ENCODE measurements at regions not wholly inside any gene's neighbourhood (a gene's known extent, or its start where the extent isn't known, plus 50 kb on each side); places are given as distances from the start of the nearest gene placed in this dataset.
"Not testable (repeated sequence)": the region's sequence is repeated elsewhere in the genome, so short reads cannot be mapped to it uniquely, and the experiment has no call there.

DNA sequence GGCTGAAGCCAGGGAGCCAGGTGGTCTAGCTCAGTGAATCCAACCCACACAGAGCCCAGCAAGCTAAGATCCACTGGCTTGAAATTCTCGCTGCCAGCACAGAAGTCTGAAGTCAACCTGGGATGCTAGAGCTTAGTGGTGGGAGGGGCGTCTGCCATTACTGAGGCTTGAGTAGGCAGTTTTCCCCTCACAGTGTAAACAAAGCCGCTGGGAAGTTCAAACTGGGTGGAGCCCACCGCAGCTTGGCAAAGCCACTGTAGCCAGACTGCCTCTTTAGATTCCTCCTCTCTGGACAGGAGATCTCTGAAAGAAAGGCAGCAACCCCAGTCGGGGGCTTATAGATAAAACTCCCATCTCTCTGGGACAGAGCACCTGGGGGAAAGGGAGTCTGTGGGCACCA lies 452.1 kb downstream of the NR4A2 start:
- DNase-seq: not testable (repeated sequence)

DNA sequence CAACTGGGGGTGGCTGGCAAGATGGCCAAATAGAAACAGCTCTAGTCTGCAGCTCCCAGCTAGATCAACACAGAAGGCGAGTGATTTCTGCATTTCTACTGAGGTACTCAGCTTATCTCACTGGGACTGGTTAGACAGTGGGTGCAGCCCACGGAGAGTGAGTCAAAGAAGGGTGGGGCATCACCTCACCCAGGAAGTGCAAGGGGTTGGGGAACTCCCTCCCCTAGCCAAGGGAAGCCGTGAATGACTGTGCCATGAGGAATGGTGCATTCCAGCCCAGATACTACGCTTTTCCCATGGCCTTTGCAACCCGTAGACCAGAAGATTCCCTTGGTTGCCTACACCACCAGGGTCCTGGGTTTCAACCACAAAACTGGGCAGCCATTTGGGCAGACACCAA lies 452.6 kb downstream of the NR4A2 start:
- DNase-seq: not testable (repeated sequence)

DNA sequence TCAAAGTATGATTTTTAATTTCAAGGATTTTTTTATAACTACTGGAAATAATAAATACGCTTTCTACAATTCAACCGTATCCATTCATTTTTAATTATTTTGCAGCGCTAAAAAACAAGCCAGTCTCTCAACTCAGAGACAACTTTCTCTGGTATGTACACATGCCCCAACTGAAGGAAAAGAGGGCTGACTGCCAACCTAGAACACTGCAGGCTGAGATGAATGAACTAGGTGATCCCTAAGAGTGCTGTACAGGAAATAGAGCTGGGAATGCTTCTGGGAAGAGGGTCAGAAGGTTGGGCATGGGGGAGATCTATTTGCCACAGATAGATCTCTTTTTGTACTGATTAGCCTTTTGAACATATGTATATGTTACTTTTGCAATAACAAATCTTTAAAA lies 460.1 kb downstream of the NR4A2 start:
- DNase-seq: no peak

DNA sequence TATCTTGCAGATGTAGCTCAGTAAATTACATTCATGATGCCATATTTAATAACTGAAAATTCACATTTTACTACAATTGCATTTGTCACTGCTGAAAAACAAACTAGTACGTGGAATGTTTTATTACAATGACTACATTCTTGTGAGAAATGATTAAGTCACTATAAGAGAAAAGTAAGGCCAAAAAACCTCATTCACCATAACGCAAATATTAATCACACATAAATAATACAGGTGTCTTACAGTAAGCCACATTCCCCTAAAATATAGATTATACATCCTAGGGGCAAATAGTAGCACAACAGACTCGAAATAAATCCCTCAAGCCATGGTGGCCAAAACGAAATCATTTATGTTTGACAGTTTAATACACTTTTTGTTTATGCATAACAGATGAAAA lies 460.6 kb downstream of the NR4A2 start:
- DNase-seq: no peak

DNA sequence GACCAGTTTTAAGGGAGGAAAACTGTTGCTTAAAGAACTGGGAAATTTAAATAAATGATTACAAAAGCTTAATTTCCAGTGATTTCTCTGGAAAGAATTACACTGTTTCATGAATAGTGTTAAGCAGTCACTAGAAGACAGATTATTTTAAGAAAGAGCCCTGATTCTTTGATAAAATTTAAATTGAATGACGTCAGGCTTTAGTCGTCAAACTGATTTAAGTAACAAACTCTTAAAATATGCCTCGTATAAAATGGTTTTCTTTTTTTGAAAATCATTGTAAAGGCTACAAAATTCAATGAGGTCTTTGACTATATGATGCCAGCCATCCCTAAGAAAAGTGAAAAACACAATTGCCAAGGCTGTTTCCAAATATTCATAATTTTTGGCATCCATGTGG lies 465.0 kb downstream of the NR4A2 start:
- no peak for DNase-seq

DNA sequence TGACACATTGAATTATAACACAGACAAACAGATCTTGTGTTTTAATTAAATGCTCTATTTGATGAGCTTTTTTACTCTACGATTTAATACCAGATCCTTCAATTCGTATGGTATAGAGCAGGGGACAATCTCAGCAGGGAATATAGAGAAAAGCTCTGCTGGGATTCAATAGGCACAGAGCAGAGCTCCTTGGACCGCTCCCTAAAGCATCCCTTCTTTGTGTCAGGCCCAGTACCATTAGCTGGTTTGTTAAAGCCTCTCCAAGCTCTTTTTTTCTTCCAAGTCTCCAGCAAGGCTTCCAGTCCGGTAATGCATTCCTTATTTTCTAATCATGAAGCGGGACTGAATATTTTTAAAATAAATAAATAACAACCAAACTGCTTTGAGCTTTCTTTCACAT lies 466.0 kb downstream of the NR4A2 start:
- DNase-seq: no peak

DNA sequence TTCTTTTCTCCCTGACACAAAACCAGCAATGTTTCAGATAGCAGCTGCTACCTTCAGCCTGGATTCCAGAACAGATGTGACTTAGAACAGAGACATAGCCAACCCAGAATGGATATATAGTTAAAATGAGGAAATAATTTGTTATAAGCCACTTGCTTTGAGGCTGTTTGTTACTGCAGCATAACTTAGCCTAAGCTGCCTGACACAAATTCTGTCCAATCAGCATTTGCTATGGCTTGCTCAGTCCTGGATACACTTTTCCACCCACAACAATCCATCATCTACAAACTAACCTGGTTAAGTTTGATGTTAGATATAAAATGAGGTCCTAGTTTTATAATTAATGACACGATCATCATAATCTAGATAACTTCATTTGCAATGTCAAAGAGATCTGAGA lies 480.4 kb downstream of the NR4A2 start:
- no peak for DNase-seq

DNA sequence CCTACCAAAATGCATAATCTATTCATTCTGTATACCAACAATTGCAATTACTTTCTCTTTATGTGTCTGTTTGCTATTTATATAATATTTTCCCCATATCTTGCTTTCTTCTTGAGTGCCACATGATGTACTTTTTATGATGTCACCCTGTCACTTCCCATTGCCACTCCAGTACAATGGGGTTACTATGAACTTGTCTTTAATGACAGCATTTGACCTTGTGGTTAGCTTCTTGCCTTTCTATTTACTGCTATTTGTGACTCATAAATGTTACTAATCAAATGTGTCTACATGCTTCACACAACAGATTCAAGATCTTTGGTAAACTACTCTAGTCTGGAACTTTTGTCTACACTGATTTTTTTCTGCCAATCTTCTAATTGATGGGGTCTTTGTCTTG lies 486.3 kb downstream of the NR4A2 start:
- no peak for DNase-seq

DNA sequence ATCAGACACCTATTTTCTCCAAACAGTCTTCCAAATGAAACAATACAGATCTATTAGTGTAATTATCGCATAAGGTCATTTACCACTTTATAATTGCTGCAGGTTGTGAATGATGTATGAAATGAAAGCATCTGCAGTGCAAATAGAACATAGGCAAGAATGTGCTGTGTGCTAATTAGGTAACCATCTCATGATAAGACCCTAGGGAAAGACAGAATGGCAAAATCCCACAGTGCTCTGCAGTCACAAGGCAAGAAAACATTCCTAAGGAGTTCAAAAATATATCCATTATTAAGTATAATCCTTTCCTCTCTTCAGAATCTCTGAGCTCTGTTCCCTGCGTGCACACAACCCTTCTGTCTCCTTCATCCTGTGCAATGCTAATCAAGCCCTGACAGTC lies 488.1 kb downstream of the NR4A2 start:
- no peak for DNase-seq

DNA sequence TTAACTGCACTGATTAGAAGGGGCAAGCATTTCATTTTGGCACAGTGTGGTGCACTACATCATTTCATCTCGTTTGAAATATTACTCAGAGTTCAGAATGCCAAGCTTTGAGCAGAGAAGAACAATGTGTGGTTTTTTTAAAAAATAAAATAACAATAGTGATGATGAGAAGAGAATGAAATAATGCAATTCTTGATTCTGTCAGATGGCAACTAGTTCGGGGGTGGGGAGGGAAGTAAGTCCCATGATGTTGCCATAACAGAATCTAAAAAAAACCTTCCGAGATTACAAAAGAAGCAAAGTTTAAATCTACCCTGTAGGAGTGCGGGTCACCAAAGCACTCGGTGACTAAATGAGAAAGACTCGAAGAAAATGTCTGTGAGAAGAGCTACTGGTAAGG lies 490.4 kb downstream of the NR4A2 start:
- no peak for DNase-seq

DNA sequence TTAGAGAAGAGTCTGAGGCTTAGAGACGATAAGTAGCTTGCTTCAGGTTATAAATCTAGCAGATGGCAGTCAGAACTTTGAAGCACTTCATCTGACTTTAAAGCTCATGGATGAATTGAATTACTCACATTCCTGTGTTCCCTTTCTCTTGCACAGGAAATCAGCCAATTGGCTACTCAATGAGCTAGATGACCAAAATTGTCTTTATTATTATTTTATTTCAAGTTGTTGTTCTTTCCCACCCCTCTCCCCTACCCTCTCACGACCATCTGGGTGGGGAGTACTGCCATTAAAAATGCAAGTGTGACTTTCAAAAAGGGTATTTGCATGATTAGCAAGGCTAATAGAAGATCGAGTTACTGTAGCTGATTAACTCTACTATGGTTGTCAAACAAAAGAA lies 491.1 kb downstream of the NR4A2 start:
- no peak for DNase-seq

DNA sequence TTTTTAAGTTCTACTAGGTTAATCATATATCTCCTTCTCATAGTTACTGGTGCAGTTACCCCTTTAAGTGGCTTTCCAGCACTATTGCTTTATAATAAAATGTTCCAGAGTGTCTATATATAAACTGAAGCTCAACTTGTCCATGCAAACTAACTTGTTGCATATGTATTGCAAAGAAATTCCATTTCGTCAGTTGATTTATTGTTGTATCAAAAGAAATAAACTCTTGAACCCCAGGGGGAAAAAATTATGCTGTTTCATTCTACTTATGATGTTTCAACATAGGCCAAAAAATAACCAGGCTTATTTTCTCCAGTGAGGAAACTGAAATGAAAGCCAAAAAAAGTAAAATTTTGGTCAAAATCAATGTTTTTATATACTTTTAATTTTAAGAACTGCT lies 491.9 kb downstream of the NR4A2 start:
- DNase-seq: no peak

DNA sequence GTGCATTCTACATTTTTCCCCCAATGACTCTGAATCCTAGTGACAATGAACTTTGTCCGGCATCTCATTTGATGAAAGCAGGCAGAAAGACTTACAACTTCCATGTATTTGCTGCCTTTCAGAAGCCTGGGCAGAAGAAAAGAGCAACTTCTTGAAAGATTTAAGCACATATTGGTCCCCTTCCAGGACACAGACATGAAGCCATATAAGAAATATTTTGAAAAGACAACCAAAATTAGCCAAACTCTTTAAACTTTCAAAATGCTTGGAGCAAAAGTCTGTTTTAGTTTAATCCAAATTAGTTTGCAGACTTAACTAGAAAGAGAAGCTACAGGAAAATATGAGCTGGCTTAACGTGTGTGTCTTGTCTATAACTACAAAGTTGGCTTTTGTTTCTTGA lies 492.5 kb downstream of the NR4A2 start:
- no peak for DNase-seq

DNA sequence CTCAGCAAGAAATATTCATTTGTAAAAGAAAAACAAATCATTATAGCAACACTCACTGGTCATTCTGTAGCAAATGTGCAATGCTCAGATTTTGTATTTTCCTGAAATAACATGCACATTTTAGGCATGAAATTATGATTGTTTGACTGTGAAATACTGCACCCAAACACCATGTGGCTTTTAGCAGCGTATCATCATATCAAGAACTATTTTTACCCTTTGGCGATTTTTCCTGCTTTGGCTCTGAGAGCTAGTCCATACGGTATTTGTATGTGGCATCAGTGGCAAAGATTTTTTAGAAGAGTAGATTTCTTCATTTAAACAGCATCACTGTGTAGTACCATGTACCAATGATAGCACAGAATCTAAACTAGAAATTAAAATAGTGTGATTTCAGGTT lies 493.1 kb downstream of the NR4A2 start:
- no peak for DNase-seq

DNA sequence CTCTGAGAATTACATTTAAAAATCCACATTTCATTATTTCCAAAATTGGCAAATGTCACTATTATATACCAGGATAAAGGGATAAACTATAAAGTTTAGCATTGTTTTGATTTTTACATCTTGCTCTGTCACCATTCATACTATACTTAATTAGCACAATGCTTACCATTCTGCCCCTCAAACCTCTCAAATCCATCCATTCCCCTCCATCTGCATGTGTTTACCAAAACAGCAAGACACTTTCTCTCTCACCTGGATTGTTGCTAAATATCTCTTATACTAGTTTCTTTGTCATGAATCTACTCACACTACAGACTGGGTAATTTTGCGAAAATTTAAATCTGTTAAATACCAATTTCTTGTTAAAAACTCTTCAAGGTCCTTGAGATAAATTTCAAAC lies 496.1 kb downstream of the NR4A2 start:
- no peak for DNase-seq

DNA sequence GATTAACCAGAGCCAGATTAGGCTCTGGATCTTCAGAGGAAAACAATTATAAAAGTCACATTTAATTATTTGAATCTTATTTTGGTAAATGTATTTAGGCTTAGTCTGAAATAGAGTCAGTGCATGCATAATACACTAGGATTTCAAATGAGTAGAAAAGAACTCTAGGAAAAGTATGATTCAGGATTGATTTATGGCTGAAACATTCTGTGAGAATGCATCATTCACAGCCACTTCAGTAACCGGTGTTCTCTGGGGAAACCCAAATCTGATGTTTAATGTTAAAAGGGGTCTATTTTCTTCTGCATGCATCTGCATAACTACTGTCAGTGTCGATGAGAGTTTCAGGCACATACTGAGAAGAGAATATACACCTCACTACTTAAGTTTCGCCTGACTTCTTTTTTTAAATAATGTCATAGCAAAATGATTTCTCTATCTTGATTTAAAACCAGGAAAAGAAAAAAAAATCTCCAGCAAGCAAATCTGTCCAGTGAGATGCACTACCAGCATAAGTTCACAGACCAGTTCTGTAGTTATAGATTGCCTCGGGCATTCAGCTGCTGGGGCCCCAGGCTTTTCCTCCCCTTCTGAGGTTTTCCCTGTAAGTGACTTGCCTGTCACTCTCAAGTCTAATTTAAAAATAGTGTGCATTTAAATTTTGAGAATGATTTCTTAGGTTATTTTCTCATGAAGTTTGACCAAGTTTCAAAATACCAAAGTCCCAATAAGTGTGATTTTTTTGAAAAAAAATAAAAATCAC lies 501.5 kb downstream of the NR4A2 start:
- DNase-seq: no peak

DNA sequence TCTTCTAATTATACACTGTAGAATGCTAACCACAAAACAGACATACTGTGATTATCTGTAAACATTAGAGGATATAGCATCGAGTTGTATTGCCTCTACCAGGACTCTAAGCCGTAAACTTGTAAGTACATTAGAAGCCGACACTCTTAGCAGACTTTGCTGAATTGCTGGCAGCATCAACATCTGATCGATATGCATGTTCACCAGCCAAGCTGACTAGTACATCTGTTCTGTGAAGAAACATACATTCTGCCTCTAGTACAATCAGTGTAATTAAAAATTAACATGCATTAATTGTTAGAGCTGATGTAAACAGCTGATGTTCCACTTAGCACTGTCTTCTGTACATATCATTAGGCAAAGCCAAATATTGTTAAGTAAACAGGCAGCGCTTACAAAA lies 502.2 kb downstream of the NR4A2 start:
- DNase-seq: no peak

DNA sequence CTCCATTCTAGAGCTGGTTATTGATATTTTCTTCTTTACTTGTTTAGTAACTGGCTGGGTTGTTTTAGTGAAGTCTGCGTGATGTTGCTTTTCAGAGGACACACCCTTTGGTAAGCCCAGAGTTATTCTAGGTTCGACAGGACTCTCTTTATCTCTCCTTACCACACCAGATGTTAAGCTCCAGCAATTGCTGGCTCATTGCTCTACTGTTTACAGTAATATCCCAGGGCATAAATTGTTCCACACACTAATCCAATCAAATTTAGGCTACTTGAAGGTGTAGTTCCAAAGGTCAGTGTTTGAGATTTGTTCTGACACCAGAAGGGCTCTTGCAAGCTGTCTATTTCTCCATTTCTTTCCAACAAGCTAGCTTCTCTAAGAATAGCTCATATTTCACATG lies 506.6 kb downstream of the NR4A2 start:
- no peak for DNase-seq

DNA sequence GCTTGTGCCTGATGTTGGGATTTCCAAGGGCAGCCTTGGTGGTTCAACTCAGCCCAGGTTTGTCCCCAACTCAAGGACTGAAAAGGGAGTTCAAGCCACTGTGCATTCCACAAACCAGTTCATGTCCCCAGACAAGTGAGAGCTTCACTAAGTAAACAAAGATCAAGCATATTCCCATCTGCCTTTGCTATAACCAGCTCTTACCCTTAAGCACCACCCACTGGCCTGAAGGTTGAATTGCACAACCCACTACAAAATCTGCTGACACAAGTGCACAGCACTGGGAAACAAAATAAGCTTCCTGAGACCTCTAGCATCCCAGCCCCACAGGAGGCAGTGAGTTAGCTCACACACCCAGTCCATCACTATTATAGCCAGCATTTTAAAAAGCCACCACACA lies 516.7 kb downstream of the NR4A2 start:
- no peak for DNase-seq

DNA sequence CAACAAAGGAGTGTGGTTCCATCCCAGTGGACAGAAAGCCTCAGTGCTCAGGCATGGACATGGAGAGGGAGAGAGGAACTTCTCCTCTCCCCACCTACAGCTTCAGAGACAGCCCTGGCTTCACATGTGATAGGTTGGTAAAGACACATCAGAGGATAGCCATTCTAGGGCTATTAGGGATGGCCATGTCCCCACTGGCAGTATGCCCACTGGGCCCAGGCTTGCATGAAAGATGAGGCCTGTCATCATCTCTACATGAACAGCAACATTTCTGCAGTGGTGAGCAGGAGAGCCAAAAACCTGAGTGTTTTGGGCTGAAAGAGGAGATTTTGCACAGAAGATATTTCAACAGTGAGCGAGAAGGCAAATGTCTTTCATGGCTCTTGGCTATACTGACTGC lies 517.2 kb downstream of the NR4A2 start:
- DNase-seq: no peak

DNA sequence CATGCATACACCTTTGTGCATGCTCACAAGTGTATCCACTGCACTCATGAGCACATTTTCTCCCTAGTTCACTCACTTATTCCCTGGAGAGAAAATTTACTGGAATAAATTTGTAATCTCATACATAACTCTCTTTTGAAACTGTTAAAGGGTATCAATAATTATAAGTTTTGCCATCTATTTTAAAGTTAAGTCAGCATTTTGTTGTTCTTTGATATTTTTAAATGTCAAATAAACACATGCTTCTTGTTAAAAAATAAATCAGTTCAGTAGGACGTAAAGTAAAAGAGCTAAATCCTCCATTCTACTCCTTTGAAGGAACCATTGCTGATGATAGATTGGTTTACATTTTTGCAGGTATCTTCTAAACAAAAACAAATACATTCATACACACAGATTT lies 522.1 kb downstream of the NR4A2 start:
- DNase-seq: no peak

DNA sequence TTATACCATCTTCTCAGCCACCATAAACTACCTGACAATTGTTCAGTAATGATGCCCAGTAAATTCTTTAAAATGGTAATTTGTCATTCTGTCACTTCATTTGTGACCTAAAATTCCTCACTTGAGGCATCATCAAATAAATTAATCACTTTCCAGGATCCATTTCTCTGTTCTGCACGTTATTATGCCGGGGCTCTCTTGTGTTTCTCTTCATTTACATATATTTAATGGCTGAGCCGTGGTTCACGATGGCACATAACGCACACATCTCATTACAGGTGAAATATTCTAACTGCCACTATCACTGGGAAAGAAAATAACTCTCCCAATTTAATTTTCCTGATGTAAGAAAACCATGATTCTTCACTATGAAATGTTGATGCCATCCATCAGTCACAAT lies 529.6 kb downstream of the NR4A2 start:
- no peak for DNase-seq

DNA sequence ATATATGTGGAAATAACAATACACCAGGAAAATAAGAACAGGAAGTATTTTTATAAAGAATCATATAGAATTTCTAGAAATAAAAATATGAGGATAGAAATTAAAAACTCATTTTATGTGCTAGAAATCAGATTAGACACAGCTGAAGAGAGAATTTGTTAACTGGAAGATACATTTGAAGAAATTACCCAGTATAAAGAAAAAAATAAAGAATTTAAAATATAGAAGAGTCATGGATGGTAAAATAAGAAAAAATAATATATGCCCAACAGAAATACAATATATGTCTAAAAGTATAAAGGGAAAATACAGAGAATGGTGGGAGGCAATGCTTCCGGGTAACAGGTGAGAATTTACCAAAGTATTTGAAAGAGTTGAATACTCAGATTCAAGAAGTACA lies 539.9 kb downstream of the NR4A2 start:
- no peak for DNase-seq

DNA sequence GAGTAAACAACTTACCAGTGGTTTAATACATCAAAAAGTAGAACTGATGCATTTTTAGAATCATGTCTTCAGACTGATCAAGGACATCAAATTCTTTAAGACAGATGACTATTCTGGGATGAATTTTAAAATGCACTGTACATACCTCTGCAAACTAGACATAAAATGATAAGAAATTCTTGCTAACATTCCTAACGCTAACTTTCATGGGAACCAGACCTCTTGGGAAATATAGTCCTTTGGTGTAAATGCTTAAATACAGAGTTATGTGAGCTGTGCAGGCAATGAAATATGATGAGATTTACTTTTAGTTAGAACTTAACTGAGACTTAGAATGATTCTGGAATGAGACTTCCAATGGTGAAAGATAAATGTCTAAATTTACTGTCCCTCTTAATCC lies 562.0 kb downstream of the NR4A2 start:
- DNase-seq: no peak

DNA sequence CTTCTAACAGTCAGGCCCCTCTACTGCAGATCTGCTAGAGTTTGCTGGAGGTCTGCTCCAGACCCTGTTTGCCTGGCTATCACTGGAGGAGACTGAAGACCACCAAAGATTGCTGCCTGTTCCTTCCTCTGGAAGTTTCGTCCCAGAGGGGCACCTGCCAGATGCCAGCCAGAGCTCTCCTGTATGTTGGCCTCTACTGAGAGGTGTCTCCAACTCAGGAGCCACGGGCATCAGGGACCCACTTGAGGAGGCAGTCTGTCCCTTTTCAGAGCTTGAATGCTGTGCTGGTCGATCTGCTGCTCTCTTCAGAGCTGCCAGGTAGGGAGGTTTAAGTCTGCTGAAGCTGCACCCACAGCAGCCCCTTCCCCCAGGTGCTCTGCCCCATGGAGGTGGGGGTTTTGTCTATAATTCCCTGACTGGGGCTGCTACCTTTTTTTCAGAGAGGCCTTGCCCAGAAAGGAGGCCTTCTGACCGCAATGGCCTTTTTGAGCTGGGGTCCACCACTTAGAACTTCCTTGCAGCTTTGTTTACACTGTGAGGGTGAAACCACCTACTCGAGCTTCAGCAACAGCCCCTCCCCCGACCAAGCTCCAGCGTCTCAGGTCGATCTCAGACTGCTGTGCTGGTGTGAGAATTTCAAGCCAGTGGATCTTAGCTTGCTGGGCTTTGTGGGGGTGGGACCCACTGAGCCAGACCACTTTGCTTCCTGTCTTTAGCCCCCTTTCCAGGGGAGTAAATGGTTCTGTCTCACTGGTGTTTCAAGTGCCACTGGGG lies 566.0 kb downstream of the NR4A2 start:
- no peak for DNase-seq
